Neuron (in vitro differentiated cells): ENCODE measurements at regions not wholly inside any gene's neighbourhood (a gene's known extent, or its start where the extent isn't known, plus 50 kb on each side); places are given as distances from the start of the nearest gene placed in this dataset.

Experiments used
- H2AFZ ChIP-seq: one replicate; pipeline ENCODE4 v1.6.1; 2013; ENCODE audit warnings: low read depth, mild to moderate bottlenecking, inconsistent platforms, low read length, moderate library complexity
- H3K27me3 ChIP-seq: one replicate; pipeline ENCODE4 v1.6.1; 2013; ENCODE audit warnings: low read length; ENCODE audit not compliant: insufficient read depth
- H3K36me3 ChIP-seq: one replicate; pipeline ENCODE4 v1.6.1; 2013; ENCODE audit warnings: low read length; ENCODE audit not compliant: insufficient read depth
- H3K4me1 ChIP-seq: one replicate; pipeline ENCODE4 v1.6.1; 2013; ENCODE audit warnings: low read length; ENCODE audit not compliant: insufficient read depth
- H3K4me3 ChIP-seq: 2 replicates; pipeline ENCODE4 v1.5.1; 2013; ENCODE audit warnings: mild to moderate bottlenecking, low read length, moderate library complexity
- H3K9me3 ChIP-seq: one replicate; pipeline ENCODE4 v1.6.1; 2013; ENCODE audit warnings: low read length

- Histone ChIP-seq H3K36me3 (peaks cover 5% of the 10 kb centered on the region), H3K4me1 (no peaks in the 10 kb centered on the region), H3K9me3 (peaks cover 2% of the 10 kb centered on the region), H2AFZ (no peak overlapping the region), H3K4me3 (no peak overlapping the region), H3K27me3 (no peaks in the 10 kb centered on the region)
These were observed 52.2 kb downstream of the FAT3 start for GRCh38 chr11:92276773-92277172.

DNA sequence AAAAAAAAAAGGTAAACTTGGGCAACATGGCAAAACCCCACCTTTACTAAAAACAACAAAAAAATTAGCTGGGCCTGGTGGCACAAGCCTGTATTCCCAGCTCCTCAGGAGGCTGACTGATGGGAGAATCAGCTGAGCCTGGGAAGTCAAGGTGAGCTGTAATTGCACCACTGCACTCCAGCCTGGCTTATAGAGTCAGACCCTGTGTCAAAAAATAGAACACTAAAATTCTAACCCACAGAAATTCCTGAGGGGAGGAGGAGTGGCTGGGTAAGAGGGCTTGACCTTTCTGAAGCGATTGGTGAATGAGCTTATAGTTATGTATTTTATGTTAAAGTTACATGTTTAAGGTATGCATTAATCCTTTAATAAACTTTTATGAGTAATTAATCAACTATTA, 53.3 kb downstream of the FAT3 start:
- H3K36me3 ChIP-seq = peaks cover 8% of the 10 kb centered on the region

GRCh38 chr11:92278791-92279433, 54.3 kb downstream of the FAT3 start:
- peaks cover 8% of the 10 kb centered on the region for H3K36me3 ChIP-seq
- no peak overlapping the region for H2AFZ ChIP-seq
- no peak overlapping the region for H3K4me3 ChIP-seq
- peaks cover 2% of the 10 kb centered on the region for H3K9me3 ChIP-seq
- H3K27me3 ChIP-seq = no peaks in the 10 kb centered on the region
- H3K4me1 ChIP-seq = no peaks in the 10 kb centered on the region

More for the DNA sequence above, 53.3 kb downstream of the FAT3 start:
- H3K4me3 ChIP-seq = no peak overlapping the region
- peaks cover 2% of the 10 kb centered on the region for H3K9me3 ChIP-seq
- no peak overlapping the region for H2AFZ ChIP-seq
- H3K27me3 ChIP-seq = no peaks in the 10 kb centered on the region
- H3K4me1 ChIP-seq = no peaks in the 10 kb centered on the region

DNA sequence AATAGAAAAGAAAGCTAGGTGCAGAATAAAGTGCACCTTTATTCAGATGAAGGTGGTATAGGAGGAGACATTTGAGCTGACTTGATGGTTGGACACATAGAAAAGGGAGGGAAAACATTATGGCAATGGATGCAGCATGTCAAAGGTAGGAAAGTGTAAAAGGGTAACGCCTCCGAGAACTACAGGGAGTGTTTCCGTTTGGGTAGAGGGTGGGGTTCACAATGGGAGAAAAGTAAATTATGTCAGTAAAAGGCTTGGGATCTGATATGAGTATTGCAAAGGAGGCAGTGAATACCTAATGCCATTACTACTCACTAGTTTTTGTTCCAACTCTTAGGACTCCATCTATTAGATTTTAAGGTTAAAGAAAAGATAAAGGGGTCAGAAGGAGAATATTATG, 59.5 kb downstream of the FAT3 start:
- Histone ChIP-seq H3K4me1 (peaks cover 4% of the 10 kb centered on the region), H2AFZ (no peak overlapping the region), H3K4me3 (no peak overlapping the region), H3K27me3 (no peaks in the 10 kb centered on the region), H3K36me3 (peaks cover 2% of the 10 kb centered on the region), H3K9me3 (no peaks in the 10 kb centered on the region)

- Histone ChIP-seq H3K4me1 (peaks cover 4% of the 10 kb centered on the region), H3K9me3 (no peaks in the 10 kb centered on the region), H3K27me3 (no peaks in the 10 kb centered on the region), H3K36me3 (peaks cover 2% of the 10 kb centered on the region), H3K4me3 (no peak overlapping the region), H2AFZ (no peak overlapping the region)
These were observed 59.9 kb downstream of the FAT3 start for GRCh38 chr11:92284558-92284957.

- no peaks in the 10 kb centered on the region for H3K27me3 ChIP-seq
- H3K36me3 ChIP-seq = peaks cover 2% of the 10 kb centered on the region
- H3K4me1 ChIP-seq = peaks cover 4% of the 10 kb centered on the region
- no peaks in the 10 kb centered on the region for H3K9me3 ChIP-seq
- H2AFZ ChIP-seq = no peak overlapping the region
- no peak overlapping the region for H3K4me3 ChIP-seq
These were observed 61.2 kb downstream of the FAT3 start for GRCh38 chr11:92285776-92286175.

GRCh38 chr11:92286709-92287108, 62.1 kb downstream of the FAT3 start:
- no peaks in the 10 kb centered on the region for H3K9me3 ChIP-seq
- peaks cover 4% of the 10 kb centered on the region for H3K4me1 ChIP-seq
- H3K36me3 ChIP-seq = peaks cover 2% of the 10 kb centered on the region
- H3K4me3 ChIP-seq = no peak overlapping the region
- no peaks in the 10 kb centered on the region for H3K27me3 ChIP-seq
- no peak overlapping the region for H2AFZ ChIP-seq

- no peak overlapping the region for H3K4me3 ChIP-seq
- H3K27me3 ChIP-seq = no peaks in the 10 kb centered on the region
- no peaks in the 10 kb centered on the region for H3K9me3 ChIP-seq
- H3K36me3 ChIP-seq = no peaks in the 10 kb centered on the region
- H3K4me1 ChIP-seq = peaks cover 49% of the 10 kb centered on the region
- no peak overlapping the region for H2AFZ ChIP-seq
These were observed 70.8 kb downstream of the FAT3 start for GRCh38 chr11:92295175-92296137.

DNA sequence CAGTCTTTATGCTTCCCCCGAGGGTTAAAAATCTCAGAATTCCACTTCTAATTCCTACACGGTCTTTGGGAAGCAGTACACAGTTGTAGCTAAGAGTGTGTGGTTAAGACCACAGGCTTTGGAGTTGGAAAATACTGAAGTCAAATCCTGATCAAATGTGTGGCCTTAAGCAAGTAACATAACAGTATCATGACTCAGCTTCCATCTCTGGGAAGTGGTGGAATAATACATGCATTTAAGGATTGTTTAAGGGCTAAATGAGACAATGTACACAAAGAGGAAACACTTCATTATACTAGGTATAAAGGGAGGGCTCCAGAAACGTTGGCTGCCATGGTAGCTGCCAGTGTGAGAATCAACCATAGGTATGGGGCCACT, 71.5 kb downstream of the FAT3 start:
- Histone ChIP-seq H3K27me3 (no peaks in the 10 kb centered on the region), H3K36me3 (no peaks in the 10 kb centered on the region), H3K4me3 (no peak overlapping the region), H2AFZ (no peak overlapping the region), H3K4me1 (peaks cover 54% of the 10 kb centered on the region), H3K9me3 (no peaks in the 10 kb centered on the region)

GRCh38 chr11:92297567-92298553, 73.2 kb downstream of the FAT3 start:
- peaks cover 59% of the 10 kb centered on the region for H3K4me1 ChIP-seq
- H3K27me3 ChIP-seq = no peaks in the 10 kb centered on the region
- no peaks in the 10 kb centered on the region for H3K36me3 ChIP-seq
- H3K9me3 ChIP-seq = no peaks in the 10 kb centered on the region
- no peak overlapping the region for H2AFZ ChIP-seq
- peak overlapping the region; percentile 10 for H3K4me3 ChIP-seq

GRCh38 chr11:92300876-92301275, 76.3 kb downstream of the FAT3 start:
- Histone ChIP-seq H3K36me3 (no peaks in the 10 kb centered on the region), H2AFZ (no peak overlapping the region), H3K27me3 (no peaks in the 10 kb centered on the region), H3K9me3 (no peaks in the 10 kb centered on the region), H3K4me3 (no peak overlapping the region), H3K4me1 (peaks cover 48% of the 10 kb centered on the region)

DNA sequence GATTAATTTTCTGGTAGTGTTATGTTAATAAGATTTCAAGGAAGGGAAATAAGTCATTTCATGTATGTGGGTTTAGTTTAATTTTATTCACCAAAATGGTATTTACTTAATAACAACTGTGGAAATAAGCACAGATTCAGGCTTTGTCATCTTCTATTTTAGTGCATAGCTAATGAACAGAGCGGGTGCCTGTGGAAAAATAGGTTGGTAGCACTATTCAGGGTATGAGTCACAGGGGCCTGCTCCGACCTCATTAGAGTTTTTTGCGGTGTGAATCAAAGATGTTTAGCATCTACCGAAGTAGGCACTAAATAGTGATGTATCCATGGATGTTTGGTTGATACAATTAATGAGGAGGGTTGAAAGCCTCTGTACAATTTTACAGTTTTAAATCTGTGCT, 78.2 kb downstream of the FAT3 start:
- Histone ChIP-seq H3K4me3 (no peak overlapping the region), H3K9me3 (no peaks in the 10 kb centered on the region), H2AFZ (no peak overlapping the region), H3K4me1 (peaks cover 34% of the 10 kb centered on the region), H3K27me3 (no peaks in the 10 kb centered on the region), H3K36me3 (no peaks in the 10 kb centered on the region)
